Activated CD4-positive, alpha-beta T cell treated with anti-CD3 and anti-CD28 coated beads, Interleukin-2, Interleukin-6, amounts not matched to agents 100 ng/mL and 50 ng/mL, durations not matched to agents 16 hours and 8 hours (primary cell): ENCODE measurements at regions not wholly inside any gene's neighbourhood (a gene's known extent, or its start where the extent isn't known, plus 50 kb on each side); places are given as distances from the start of the nearest gene placed in this dataset.

ENCODE experiments used
- DNase-seq: peaks from one replicate; pipeline ENCODE4 v3.0.0-alpha.2; 2020

- no peak for DNase-seq
Observed at GRCh38 chr10:63710703-63711102, 189.5 kb downstream of the REEP3 start.

GRCh38 chr10:63711361-63711760 is 190.2 kb downstream of the REEP3 start:
- no peak for DNase-seq

GRCh38 chr10:63711867-63712716 is 190.9 kb downstream of the REEP3 start:
- DNase-seq = no peak

- no peak for DNase-seq
Observed at GRCh38 chr10:63712717-63713115, 191.5 kb downstream of the REEP3 start.

- DNase-seq = no peak
Observed at GRCh38 chr10:63713191-63714144, 192.3 kb downstream of the REEP3 start.

GRCh38 chr10:63716016-63716580 is 194.9 kb downstream of the REEP3 start:
- DNase-seq = no peak

GRCh38 chr10:63717027-63717715 is 196.0 kb downstream of the REEP3 start:
- DNase-seq = no peak

- no peak for DNase-seq
Observed at GRCh38 chr10:63718006-63718405, 196.8 kb downstream of the REEP3 start.

GRCh38 chr10:63718421-63718820 is 197.2 kb downstream of the REEP3 start:
- no peak for DNase-seq

- no peak for DNase-seq
Observed at GRCh38 chr10:63719226-63719856, 198.1 kb downstream of the REEP3 start.

GRCh38 chr10:63720072-63720537 is 198.9 kb downstream of the REEP3 start:
- peak; percentile 77 for DNase-seq

- DNase-seq = peak; percentile 23
Observed at GRCh38 chr10:63720676-63721075, 199.5 kb downstream of the REEP3 start.

GRCh38 chr10:63722537-63722936 is 201.3 kb downstream of the REEP3 start:
- DNase-seq = no peak

- DNase-seq = no peak
Observed at GRCh38 chr10:63723320-63723719, 202.1 kb downstream of the REEP3 start.

GRCh38 chr10:63723741-63724140 is 202.5 kb downstream of the REEP3 start:
- DNase-seq = no peak

- DNase-seq = no peak
Observed at GRCh38 chr10:63724922-63725321, 203.7 kb downstream of the REEP3 start.

GRCh38 chr10:63726867-63727266 is 205.7 kb downstream of the REEP3 start:
- DNase-seq = no peak

- no peak for DNase-seq
Observed at GRCh38 chr10:63727636-63728035, 206.4 kb downstream of the REEP3 start.

- DNase-seq = no peak
Observed at GRCh38 chr10:63735305-63735704, 214.1 kb downstream of the REEP3 start.

- DNase-seq = no peak
Observed at GRCh38 chr10:63738410-63738809, 217.2 kb downstream of the REEP3 start.

- no peak for DNase-seq
Observed at GRCh38 chr10:63744060-63744941, 223.1 kb downstream of the REEP3 start.
